ENCODE measurements at regions not wholly inside any gene's neighbourhood (a gene's known extent, or its start where the extent isn't known, plus 50 kb on each side); places are given as distances from the start of the nearest gene placed in this dataset.

DNA sequence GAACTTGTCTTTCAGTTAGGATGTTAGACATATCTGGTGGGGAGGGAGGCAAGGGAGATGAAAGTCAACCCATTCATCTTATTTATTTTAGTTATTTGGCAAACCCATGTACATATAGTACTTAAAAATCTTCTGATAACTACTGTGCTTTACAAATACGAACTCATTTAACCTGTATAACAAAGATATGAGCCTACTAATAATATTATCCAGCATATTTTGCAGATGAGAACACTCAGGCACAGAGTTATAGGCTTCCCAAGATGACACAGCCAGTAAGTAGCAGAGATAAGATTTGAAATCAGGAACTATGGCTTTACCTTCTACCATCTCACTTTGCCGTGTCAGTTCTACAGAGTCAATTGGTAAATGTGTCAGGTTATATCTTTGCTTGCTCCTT lies 262.6 kb upstream of the DOK6 start:
- Histone ChIP-seq H3K4me1 (ENCODE audit: control insufficient read depth, insufficient read depth, low read length) (no peaks in the 10 kb centered on the region), H3K27ac (ENCODE audit: low read length) (no peak overlapping the region), H3K4me3 (ENCODE audit: low read depth in 2 of 2, low read length in 2 of 2) (no peak overlapping the region), H3K9me3 (ENCODE audit: control insufficient read depth, insufficient read depth, low read depth, low read length) (no peaks in the 10 kb centered on the region), H3K27me3 (ENCODE audit: control insufficient read depth, insufficient read depth, low read length) (no peaks in the 10 kb centered on the region), H3K36me3 (ENCODE audit: control insufficient read depth, insufficient read depth, low read length) (no peaks in the 10 kb centered on the region)
- DNase-seq (ENCODE audit: low read depth, low spot score) (no peak), ATAC-seq (no peak)
- intact Hi-C loops (cut with micrococcal nuclease; ENCODE audit: unreplicated experiment) (no loop called here), in situ Hi-C loops (cut with HindIII; ENCODE audit: low pct_unique_long_range_greater_than_20kb, low sequenced_read_pairs) (no loop called here)
- ChIA-PET POLR2A (no interaction called here), CTCF (no interaction called here)
- TF ChIP-seq POLR2AphosphoS5 (IDR thresholded peaks at IDR 0.05; ENCODE audit: low read depth, low read length), result no peak
- TF ChIP-seq, protein P1, sequence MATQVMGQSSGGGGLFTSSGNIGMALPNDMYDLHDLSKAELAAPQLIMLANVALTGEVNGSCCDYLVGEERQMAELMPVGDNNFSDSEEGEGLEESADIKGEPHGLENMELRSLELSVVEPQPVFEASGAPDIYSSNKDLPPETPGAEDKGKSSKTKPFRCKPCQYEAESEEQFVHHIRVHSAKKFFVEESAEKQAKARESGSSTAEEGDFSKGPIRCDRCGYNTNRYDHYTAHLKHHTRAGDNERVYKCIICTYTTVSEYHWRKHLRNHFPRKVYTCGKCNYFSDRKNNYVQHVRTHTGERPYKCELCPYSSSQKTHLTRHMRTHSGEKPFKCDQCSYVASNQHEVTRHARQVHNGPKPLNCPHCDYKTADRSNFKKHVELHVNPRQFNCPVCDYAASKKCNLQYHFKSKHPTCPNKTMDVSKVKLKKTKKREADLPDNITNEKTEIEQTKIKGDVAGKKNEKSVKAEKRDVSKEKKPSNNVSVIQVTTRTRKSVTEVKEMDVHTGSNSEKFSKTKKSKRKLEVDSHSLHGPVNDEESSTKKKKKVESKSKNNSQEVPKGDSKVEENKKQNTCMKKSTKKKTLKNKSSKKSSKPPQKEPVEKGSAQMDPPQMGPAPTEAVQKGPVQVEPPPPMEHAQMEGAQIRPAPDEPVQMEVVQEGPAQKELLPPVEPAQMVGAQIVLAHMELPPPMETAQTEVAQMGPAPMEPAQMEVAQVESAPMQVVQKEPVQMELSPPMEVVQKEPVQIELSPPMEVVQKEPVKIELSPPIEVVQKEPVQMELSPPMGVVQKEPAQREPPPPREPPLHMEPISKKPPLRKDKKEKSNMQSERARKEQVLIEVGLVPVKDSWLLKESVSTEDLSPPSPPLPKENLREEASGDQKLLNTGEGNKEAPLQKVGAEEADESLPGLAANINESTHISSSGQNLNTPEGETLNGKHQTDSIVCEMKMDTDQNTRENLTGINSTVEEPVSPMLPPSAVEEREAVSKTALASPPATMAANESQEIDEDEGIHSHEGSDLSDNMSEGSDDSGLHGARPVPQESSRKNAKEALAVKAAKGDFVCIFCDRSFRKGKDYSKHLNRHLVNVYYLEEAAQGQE (IDR thresholded peaks at IDR 0.05; ENCODE audit: insufficient read depth in 1 of 2, low read depth in 2 of 2, low read length in 1 of 2), result no peak
- TF ChIP-seq TCF7L2 (IDR thresholded peaks at IDR 0.05; ENCODE audit: low read depth, low read length), result no peak
- no peak for TF ChIP-seq CTCF (IDR thresholded peaks at IDR 0.05)
- no peak for TF ChIP-seq SIN3A (IDR thresholded peaks at IDR 0.05; ENCODE audit: borderline replicate concordance, insufficient read depth, low read depth, low read length)
- no TSS peak for BruUV-seq (replicated peaks)

GRCh38 chr18:69143084-69143483 lies 257.6 kb upstream of the DOK6 start:
- Histone ChIP-seq H3K27me3 (ENCODE audit: control insufficient read depth, insufficient read depth, low read length) (no peaks in the 10 kb centered on the region), H3K36me3 (ENCODE audit: control insufficient read depth, insufficient read depth, low read length) (no peaks in the 10 kb centered on the region), H3K4me3 (ENCODE audit: low read depth in 2 of 2, low read length in 2 of 2) (no peak overlapping the region), H3K27ac (ENCODE audit: low read length) (no peak overlapping the region), H3K4me1 (ENCODE audit: control insufficient read depth, insufficient read depth, low read length) (no peaks in the 10 kb centered on the region), H3K9me3 (ENCODE audit: control insufficient read depth, insufficient read depth, low read depth, low read length) (no peaks in the 10 kb centered on the region)
- DNase-seq (ENCODE audit: low read depth, low spot score), result no peak
- intact Hi-C loops (cut with micrococcal nuclease; ENCODE audit: unreplicated experiment) (no loop called here), in situ Hi-C loops (cut with HindIII; ENCODE audit: low pct_unique_long_range_greater_than_20kb, low sequenced_read_pairs) (no loop called here)
- ATAC-seq, result no peak
- no TSS peak for BruUV-seq (replicated peaks)
- POLR2A ChIA-PET, result no interaction called here
- CTCF ChIA-PET, result no interaction called here
- no peak for TF ChIP-seq POLR2AphosphoS5 (IDR thresholded peaks at IDR 0.05; ENCODE audit: low read depth, low read length)
- no peak for TF ChIP-seq SIN3A (IDR thresholded peaks at IDR 0.05; ENCODE audit: borderline replicate concordance, insufficient read depth, low read depth, low read length)
- TF ChIP-seq CTCF (IDR thresholded peaks at IDR 0.05), result no peak
- TF ChIP-seq, protein P1 (IDR thresholded peaks at IDR 0.05; ENCODE audit: insufficient read depth in 1 of 2, low read depth in 2 of 2, low read length in 1 of 2), result no peak
- no peak for TF ChIP-seq TCF7L2 (IDR thresholded peaks at IDR 0.05; ENCODE audit: low read depth, low read length)

All from Panc1 (cell line).